B cell (primary cell): ENCODE measurements at regions not wholly inside any gene's neighbourhood (a gene's known extent, or its start where the extent isn't known, plus 50 kb on each side); places are given as distances from the start of the nearest gene placed in this dataset.

Experiments used
- ATAC-seq: fragments of 200-7000 bp; cut with Tn5 transposase; one replicate; pipeline ENCODE4 v1.10.0; 2021; ENCODE audit warnings: low read depth, mild to moderate bottlenecking, moderate number of reproducible peaks, moderate library complexity
- CTCF ChIA-PET: fragments of 350-600 bp; sonication (Branson Sonifier 250); formaldehyde crosslinking; loops from one replicate; lab custom pipeline; 2021; ENCODE audit warnings: antibody characterized with exemption, inconsistent platforms; lab: Charles Lee
- POLR2A ChIA-PET: fragments of 350-600 bp; sonication (Branson Sonifier 250); formaldehyde crosslinking; loops from one replicate; lab custom pipeline; 2021; ENCODE audit warnings: antibody characterized with exemption; lab: Charles Lee
- DNase-seq: peaks from one replicate; pipeline ENCODE4 v3.0.0; 2013
- H2AFZ ChIP-seq: 2 replicates; pipeline ENCODE4 v1.6.1; 2012; ENCODE audit warnings: mild to moderate bottlenecking, low read depth, low read length; ENCODE audit not compliant: insufficient read depth, poor library complexity, severe bottlenecking
- H3K27ac ChIP-seq, 2 donors: 1 replicate in 1 of 2; 2 replicates in 1 of 2; pipeline ENCODE4 v1.5.1; 2012 to 2013; ENCODE audit warnings: low read length in 2 of 2, mild to moderate bottlenecking in 2 of 2, moderate library complexity in 1 of 2
- H3K27me3 ChIP-seq, 4 experiments: fragments of 200-600 bp in 1 of 4; sonication (generic) in 1 of 4; replicated peaks in 1 of 4; 1 replicate in 2 of 4; 2 replicates in 2 of 4; pipeline versions ENCODE4 v1.6.1 to v1.7.0; 2013 to 2016; ENCODE audit warnings: low read length in 3 of 4, mild to moderate bottlenecking in 2 of 4, mixed read lengths in 1 of 4, moderate library complexity in 1 of 4; ENCODE audit not compliant: insufficient read depth in 4 of 4, control insufficient read depth in 3 of 4; ENCODE audit errors: control extremely low read depth in 1 of 4
- H3K36me3 ChIP-seq, 2 experiments: replicated peaks in 1 of 2; 1 replicate in 1 of 2; 2 replicates in 1 of 2; pipeline versions ENCODE4 v1.6.1 to v1.7.1; 2013; ENCODE audit warnings: low read length in 1 of 2; ENCODE audit not compliant: insufficient read depth in 2 of 2, control insufficient read depth in 1 of 2; ENCODE audit errors: control extremely low read depth in 1 of 2, extremely low read depth in 1 of 2
- H3K4me1 ChIP-seq, 2 donors: fragments of 200-600 bp in 1 of 2; sonication (generic) in 1 of 2; 1 replicate in 1 of 2; 2 replicates in 1 of 2; pipeline versions ENCODE4 v1.5.1 to v1.6.1; 2013 to 2017; ENCODE audit warnings: low read length in 2 of 2; ENCODE audit not compliant: control insufficient read depth in 2 of 2, insufficient read depth in 2 of 2
- H3K4me2 ChIP-seq: replicated peaks from 2 replicates; pipeline ENCODE3; 2012; ENCODE audit warnings: mild to moderate bottlenecking, low read depth, low read length; ENCODE audit not compliant: poor library complexity, severe bottlenecking
- H3K4me3 ChIP-seq, 5 experiments: fragments of 200-600 bp in 1 of 5; sonication (generic) in 1 of 5; 1 replicate in 3 of 5; 2 replicates in 2 of 5; pipeline versions ENCODE4 v1.5.1 to v1.7.0; 2011 to 2016; ENCODE audit warnings: low read length in 4 of 5, mild to moderate bottlenecking in 4 of 5, low read depth in 2 of 5, control low read depth in 1 of 5, moderate library complexity in 1 of 5; ENCODE audit not compliant: insufficient read depth in 1 of 5; ENCODE audit errors: control extremely low read depth in 1 of 5, extremely low read depth in 1 of 5
- H3K79me2 ChIP-seq: fragments of 200-600 bp; sonication (generic); one replicate; pipeline ENCODE4 v1.6.0; 2016; ENCODE audit warnings: low read length; ENCODE audit not compliant: control insufficient read depth, insufficient read depth
- H3K9ac ChIP-seq: fragments of 200-600 bp; sonication (generic); 2 replicates; pipeline ENCODE4 v1.6.1; 2017; ENCODE audit warnings: mild to moderate bottlenecking, low read length, moderate library complexity
- H3K9me3 ChIP-seq, 3 donors: one replicate each; pipeline versions ENCODE4 v1.6.1 to v1.7.1; 2013; ENCODE audit warnings: low read length in 2 of 3; ENCODE audit not compliant: control insufficient read depth in 2 of 3, insufficient read depth in 1 of 3; ENCODE audit errors: control extremely low read depth in 1 of 3
- H4K20me1 ChIP-seq: 2 replicates; pipeline ENCODE4 v1.6.0; 2012; ENCODE audit warnings: mild to moderate bottlenecking, low read length; ENCODE audit not compliant: insufficient read depth, control insufficient read depth, poor library complexity, severe bottlenecking
- H3K27ac Mint-ChIP-seq: one replicate; pipeline ENCODE4 v1.8.0; 2021; ENCODE audit warnings: mixed read lengths
- H3K27me3 Mint-ChIP-seq: one replicate; pipeline ENCODE4 v1.8.0; 2021; ENCODE audit warnings: mixed read lengths
- H3K4me1 Mint-ChIP-seq: one replicate; pipeline ENCODE4 v1.8.0; 2021; ENCODE audit warnings: mixed read lengths
- H3K4me3 Mint-ChIP-seq: one replicate; pipeline ENCODE4 v1.8.0; 2021; ENCODE audit warnings: mixed read lengths
- H3K9me3 Mint-ChIP-seq: one replicate; pipeline ENCODE4 v1.8.0; 2022; ENCODE audit warnings: mixed read lengths; ENCODE audit not compliant: insufficient read depth
- EZH2 ChIP-seq: IDR thresholded peaks from 2 replicates; pipeline ENCODE4 v1.6.1; 2012; ENCODE audit warnings: borderline replicate concordance, low read depth, mild to moderate bottlenecking, moderate library complexity, low read length; ENCODE audit not compliant: insufficient read depth, poor library complexity, severe bottlenecking
- WGBS: methylation state at CpG from one replicate; pipeline ENCODE4 v1.1.5; 2013; ENCODE audit warnings: missing lambda C conversion rate; ENCODE audit not compliant: insufficient coverage; 5-methylcytosine and 5-hydroxymethylcytosine counted together
- intact Hi-C: fragments of 100-400 bp; cut with micrococcal nuclease; formaldehyde crosslinking; loops from one replicate; pipeline ENCODE4 v1.10.0; 2022
- TF ChIP-seq, protein P1 (sequence below): fragments of 200-600 bp; IDR thresholded peaks from one replicate; pipeline ENCODE4 v1.8.0; 2022; ENCODE audit warnings: antibody characterized with exemption, mild to moderate bottlenecking

DNA sequence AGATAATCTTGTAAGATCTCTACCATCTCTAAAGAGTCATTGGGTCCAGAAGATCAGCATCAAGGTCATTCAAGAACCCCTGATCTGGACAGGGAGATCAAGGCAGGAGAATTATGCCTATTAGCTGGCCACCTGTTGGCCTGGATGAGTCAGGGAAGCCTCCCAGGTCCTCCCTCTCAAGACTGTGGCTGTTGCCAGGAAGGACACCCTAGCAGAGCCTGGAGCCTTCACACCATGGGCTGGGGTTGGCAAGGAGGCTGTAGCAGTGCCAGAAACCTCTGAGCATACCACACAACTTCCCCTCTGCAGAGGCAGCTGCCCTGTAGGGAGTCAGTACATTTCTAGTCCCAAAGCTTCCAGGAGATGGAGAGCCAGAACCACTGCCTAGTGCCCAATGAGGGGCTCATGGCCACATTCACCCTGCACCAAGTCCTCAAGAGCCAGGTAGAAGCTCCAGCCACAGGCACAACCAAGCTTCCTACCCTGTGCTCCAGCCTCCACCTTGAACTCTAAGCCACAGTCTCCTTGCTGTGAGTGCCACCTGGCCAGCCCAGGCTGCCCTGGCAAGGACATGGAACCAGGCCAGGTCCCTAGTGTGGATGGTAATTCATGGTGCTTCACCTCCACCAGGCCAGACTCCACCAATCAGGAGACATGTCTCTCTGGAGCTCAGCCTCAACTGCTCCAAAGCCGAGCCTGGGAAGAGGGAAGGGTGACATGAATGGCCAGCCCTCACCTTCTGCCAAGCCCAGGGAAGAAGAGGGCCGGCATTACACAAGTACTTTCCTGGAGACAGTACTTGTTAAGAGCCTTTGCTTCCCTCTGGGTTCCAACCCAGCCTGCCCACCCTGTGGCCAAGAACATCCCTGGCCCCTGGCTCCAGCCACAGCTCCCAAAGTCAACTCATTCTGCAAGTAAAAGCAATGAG lies 124.3 kb downstream of the BUD13 start:
- no peaks in the 10 kb centered on the region for H3K4me1 ChIP-seq
- no peaks in the 10 kb centered on the region for H3K36me3 ChIP-seq
- intact Hi-C loops = no loop called here
- ATAC-seq = no peak
- H3K4me3 ChIP-seq = no peak overlapping the region
- Mint-ChIP-seq H3K27me3 (peaks cover 16% of the 10 kb centered on the region), H3K4me1 (no peaks in the 10 kb centered on the region), H3K9me3 (no peaks in the 10 kb centered on the region), H3K4me3 (no peak overlapping the region), H3K27ac (no peak overlapping the region)
- ChIA-PET POLR2A (no interaction called here), CTCF (no interaction called here)
- H3K9me3 ChIP-seq = peaks cover 0 to 10% (median 0%) of the 10 kb centered on the region in 3 donors
- H3K79me2 ChIP-seq = no peaks in the 10 kb centered on the region
- no peak overlapping the region for H3K4me2 ChIP-seq
- 100% methylated on average over 1 of the region's 2 CpGs for WGBS
- no peak for DNase-seq
- H3K9ac ChIP-seq = no peak overlapping the region
- TF ChIP-seq, protein P1, sequence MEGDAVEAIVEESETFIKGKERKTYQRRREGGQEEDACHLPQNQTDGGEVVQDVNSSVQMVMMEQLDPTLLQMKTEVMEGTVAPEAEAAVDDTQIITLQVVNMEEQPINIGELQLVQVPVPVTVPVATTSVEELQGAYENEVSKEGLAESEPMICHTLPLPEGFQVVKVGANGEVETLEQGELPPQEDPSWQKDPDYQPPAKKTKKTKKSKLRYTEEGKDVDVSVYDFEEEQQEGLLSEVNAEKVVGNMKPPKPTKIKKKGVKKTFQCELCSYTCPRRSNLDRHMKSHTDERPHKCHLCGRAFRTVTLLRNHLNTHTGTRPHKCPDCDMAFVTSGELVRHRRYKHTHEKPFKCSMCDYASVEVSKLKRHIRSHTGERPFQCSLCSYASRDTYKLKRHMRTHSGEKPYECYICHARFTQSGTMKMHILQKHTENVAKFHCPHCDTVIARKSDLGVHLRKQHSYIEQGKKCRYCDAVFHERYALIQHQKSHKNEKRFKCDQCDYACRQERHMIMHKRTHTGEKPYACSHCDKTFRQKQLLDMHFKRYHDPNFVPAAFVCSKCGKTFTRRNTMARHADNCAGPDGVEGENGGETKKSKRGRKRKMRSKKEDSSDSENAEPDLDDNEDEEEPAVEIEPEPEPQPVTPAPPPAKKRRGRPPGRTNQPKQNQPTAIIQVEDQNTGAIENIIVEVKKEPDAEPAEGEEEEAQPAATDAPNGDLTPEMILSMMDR = no peak
- TF ChIP-seq EZH2 = no peak
- H4K20me1 ChIP-seq = no peaks in the 10 kb centered on the region
- no peak overlapping the region for H2AFZ ChIP-seq
- H3K27ac ChIP-seq = no peak overlapping the region
- H3K27me3 ChIP-seq = peaks cover 0 to 16% (median 0%) of the 10 kb centered on the region in 4 experiments

DNA sequence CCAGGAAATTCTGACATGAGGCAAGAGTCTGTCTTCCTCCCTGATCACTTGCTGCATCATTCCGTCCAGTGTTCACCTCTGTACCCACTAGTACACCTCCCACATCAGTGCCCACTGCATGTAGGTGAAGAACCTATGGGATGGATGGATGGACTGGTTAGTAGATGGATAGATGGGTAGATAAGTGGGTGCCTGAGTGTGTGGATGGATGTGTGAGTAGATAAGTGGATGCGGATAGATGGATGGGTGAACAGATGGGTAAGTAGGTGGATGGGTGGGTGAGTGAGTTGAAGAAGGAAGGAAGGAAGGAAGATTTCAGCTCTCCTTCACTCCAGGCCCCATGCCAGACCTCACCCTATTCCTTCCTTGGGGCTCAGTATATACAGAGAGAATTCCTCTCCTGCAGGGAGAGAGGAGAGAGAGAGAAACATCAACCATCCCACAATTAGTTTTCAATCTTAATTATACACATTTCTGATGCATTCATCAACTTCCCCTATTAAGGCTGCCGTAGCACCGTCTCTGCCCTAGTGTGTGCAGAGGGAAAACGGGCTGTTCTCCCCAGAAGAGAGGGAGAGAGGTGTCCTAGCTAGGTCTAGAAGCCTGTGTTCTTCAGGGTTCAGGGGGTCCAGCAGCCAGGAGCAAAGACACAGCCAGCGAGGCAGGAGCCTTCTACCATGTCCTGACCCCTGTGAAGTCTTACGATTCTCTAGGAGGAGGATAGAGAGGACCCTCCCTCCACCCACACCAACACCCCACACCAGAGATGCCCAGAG lies 125.3 kb downstream of the BUD13 start:
- ChIA-PET CTCF (no interaction called here), POLR2A (no interaction called here)
- Histone ChIP-seq H3K27ac (no peak overlapping the region), H3K27me3 (peaks cover 0 to 16% (median 0%) of the 10 kb centered on the region in 4 experiments), H4K20me1 (no peaks in the 10 kb centered on the region), H3K36me3 (no peaks in the 10 kb centered on the region), H3K9ac (no peak overlapping the region), H3K4me3 (no peak overlapping the region), H2AFZ (no peak overlapping the region), H3K4me1 (no peaks in the 10 kb centered on the region), H3K79me2 (no peaks in the 10 kb centered on the region), H3K4me2 (no peak overlapping the region), H3K9me3 (peaks cover 0 to 10% (median 0%) of the 10 kb centered on the region in 3 donors)
- no peaks in the 10 kb centered on the region for H3K9me3 Mint-ChIP-seq
- H3K27me3 Mint-ChIP-seq = peaks cover 16% of the 10 kb centered on the region
- ATAC-seq (no peak), DNase-seq (no peak)
- WGBS = 83% methylated on average over 2 of the region's 7 CpGs
- H3K27ac Mint-ChIP-seq = no peak overlapping the region
- H3K4me3 Mint-ChIP-seq = no peak overlapping the region
- no peaks in the 10 kb centered on the region for H3K4me1 Mint-ChIP-seq
- no peak for TF ChIP-seq EZH2
- TF ChIP-seq, protein P1 = no peak
- intact Hi-C loops = no loop called here
